Right lobe of liver (tissue), 6 donors: ENCODE measurements at regions not wholly inside any gene's neighbourhood (a gene's known extent, or its start where the extent isn't known, plus 50 kb on each side); places are given as distances from the start of the nearest gene placed in this dataset.

Source experiments
- ATAC-seq, 4 donors: fragments of 200-7000 bp; cut with Tn5 transposase; one replicate each; pipeline ENCODE4 v1.9.1; 2020; ENCODE audit warnings: mild to moderate bottlenecking in 4 of 4, moderate library complexity in 4 of 4
- DNase-seq, 3 donors: peaks; one replicate each; pipeline ENCODE4 v3.0.0-alpha.2; 2020
- H3K27ac ChIP-seq, 3 donors: fragments of 200-600 bp; one replicate each; pipeline ENCODE4 v1.8.0; 2022
- H3K27me3 ChIP-seq, 2 donors: fragments of 200-600 bp; one replicate each; pipeline ENCODE4 v1.8.0; 2022
- H3K36me3 ChIP-seq, 4 donors: fragments of 200-600 bp; sonication (generic) in 1 of 4; one replicate each; pipeline versions ENCODE4 v1.5.1 to v1.8.0; 2017 to 2022; ENCODE audit warnings: control low read depth in 1 of 4
- H3K4me1 ChIP-seq, 4 donors: fragments of 200-600 bp; sonication (generic) in 1 of 4; one replicate each; pipeline versions ENCODE4 v1.5.1 to v1.8.0; 2017 to 2022; ENCODE audit warnings: control low read depth in 1 of 4
- H3K4me3 ChIP-seq, 3 donors: fragments of 200-600 bp; one replicate each; pipeline ENCODE4 v1.8.0; 2022
- H3K9me3 ChIP-seq, 4 donors: fragments of 200-600 bp; sonication (generic) in 1 of 4; one replicate each; pipeline versions ENCODE4 v1.5.1 to v1.8.0; 2017 to 2022; ENCODE audit warnings: control low read depth in 1 of 4
- POLR2A ChIP-seq: fragments of 450-650 bp; IDR thresholded peaks from one replicate; pipeline ENCODE4 v1.6.1; 2017; ENCODE audit warnings: antibody characterized with exemption, mild to moderate bottlenecking
- WGBS: methylation state at CpG from one replicate; pipeline ENCODE4 v1.1.6; 2018; ENCODE audit warnings: low coverage, low lambda C conversion rate; ENCODE audit not compliant: insufficient coverage; ENCODE audit errors: missing lambda C conversion rate; 5-methylcytosine and 5-hydroxymethylcytosine counted together
- intact Hi-C, 2 donors: fragments of 100-400 bp; cut with DNase I; formaldehyde crosslinking; loops; one replicate each; pipeline versions ENCODE4 v1.11.2 to v1.14.1; 2022
- TF ChIP-seq, protein P1 (sequence below), 4 donors: fragments of 200-600 bp in 3 of 4; fragments of 450-650 bp in 1 of 4; IDR thresholded peaks; one replicate each; pipeline versions ENCODE4 v1.5.1 to v1.8.0; 2016 to 2022; ENCODE audit warnings: antibody characterized with exemption in 4 of 4, mild to moderate bottlenecking in 2 of 4
- donor health status: DM: no; HTN: yes; CAD: no.
- donor health status: DM: no; HTN: no; CAD: no.
- donor health status: DM: no; HTN: no; CAD: no.
- donor health status: DM: no; HTN: yes; CAD: no.
- donor health status: DM: no; HTN: yes; CAD: no.

DNA sequence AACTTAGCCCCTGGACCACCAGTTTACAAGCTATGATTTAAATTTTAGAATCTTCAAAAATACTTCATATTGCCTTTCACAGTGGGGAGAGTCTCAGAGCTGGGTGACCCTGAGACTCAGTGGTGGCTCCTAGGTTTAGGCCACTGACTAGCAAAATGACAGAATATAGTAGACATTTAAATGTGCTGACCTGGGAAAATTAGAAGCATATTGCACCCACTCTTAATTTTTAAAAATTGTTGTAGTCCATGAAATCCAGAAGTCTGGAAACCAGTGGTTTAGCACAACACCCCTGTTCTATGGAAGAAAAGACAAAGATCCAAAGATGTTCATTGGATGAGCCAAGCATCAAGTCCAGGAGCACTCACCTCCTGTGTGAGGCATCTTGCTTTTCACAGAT is 75.0 kb upstream of the PAPPA start:
- no peaks in the 10 kb centered on the region for H3K36me3 ChIP-seq
- no peaks in the 10 kb centered on the region for H3K9me3 ChIP-seq
- no peaks in the 10 kb centered on the region for H3K4me1 ChIP-seq
- H3K27ac ChIP-seq: no peak overlapping the region
- H3K4me3 ChIP-seq: no peak overlapping the region
- no peaks in the 10 kb centered on the region for H3K27me3 ChIP-seq
- no peak for DNase-seq
- intact Hi-C loops: no loop called here
- TF ChIP-seq POLR2A: no peak
- TF ChIP-seq, protein P1, sequence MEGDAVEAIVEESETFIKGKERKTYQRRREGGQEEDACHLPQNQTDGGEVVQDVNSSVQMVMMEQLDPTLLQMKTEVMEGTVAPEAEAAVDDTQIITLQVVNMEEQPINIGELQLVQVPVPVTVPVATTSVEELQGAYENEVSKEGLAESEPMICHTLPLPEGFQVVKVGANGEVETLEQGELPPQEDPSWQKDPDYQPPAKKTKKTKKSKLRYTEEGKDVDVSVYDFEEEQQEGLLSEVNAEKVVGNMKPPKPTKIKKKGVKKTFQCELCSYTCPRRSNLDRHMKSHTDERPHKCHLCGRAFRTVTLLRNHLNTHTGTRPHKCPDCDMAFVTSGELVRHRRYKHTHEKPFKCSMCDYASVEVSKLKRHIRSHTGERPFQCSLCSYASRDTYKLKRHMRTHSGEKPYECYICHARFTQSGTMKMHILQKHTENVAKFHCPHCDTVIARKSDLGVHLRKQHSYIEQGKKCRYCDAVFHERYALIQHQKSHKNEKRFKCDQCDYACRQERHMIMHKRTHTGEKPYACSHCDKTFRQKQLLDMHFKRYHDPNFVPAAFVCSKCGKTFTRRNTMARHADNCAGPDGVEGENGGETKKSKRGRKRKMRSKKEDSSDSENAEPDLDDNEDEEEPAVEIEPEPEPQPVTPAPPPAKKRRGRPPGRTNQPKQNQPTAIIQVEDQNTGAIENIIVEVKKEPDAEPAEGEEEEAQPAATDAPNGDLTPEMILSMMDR (IDR thresholded peaks at IDR 0.05): no peak
- ATAC-seq: no peak

DNA sequence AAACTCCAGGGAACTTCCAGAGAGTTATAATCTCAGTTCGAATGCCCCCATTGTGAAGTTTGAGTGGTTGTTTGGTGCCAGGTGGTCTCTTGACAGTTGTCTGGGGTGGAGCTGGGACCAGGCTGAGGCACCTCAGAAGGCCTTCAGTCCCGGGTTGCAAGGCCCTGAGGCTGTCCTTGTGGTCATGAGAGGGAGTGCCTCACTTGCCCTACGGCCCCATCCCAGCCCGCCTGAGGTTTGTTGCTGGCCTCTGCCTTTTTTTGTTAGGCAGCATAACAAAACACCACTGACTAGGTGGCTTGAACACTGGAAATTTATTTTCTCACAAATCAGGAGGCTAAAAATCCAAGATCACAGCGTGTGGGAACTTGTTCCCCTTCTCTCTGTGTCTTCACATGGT is 73.0 kb upstream of the PAPPA start:
- Histone ChIP-seq H3K27ac (no peak overlapping the region), H3K27me3 (no peaks in the 10 kb centered on the region), H3K4me1 (no peaks in the 10 kb centered on the region), H3K4me3 (no peak overlapping the region), H3K9me3 (no peaks in the 10 kb centered on the region), H3K36me3 (no peaks in the 10 kb centered on the region)
- no peak for TF ChIP-seq POLR2A
- TF ChIP-seq, protein P1 (IDR thresholded peaks at IDR 0.05): no peak
- intact Hi-C loops: no loop called here
- DNase-seq (no peak), ATAC-seq (no peak)
- WGBS: 41% methylated on average over 3 of the region's 5 CpGs

DNA sequence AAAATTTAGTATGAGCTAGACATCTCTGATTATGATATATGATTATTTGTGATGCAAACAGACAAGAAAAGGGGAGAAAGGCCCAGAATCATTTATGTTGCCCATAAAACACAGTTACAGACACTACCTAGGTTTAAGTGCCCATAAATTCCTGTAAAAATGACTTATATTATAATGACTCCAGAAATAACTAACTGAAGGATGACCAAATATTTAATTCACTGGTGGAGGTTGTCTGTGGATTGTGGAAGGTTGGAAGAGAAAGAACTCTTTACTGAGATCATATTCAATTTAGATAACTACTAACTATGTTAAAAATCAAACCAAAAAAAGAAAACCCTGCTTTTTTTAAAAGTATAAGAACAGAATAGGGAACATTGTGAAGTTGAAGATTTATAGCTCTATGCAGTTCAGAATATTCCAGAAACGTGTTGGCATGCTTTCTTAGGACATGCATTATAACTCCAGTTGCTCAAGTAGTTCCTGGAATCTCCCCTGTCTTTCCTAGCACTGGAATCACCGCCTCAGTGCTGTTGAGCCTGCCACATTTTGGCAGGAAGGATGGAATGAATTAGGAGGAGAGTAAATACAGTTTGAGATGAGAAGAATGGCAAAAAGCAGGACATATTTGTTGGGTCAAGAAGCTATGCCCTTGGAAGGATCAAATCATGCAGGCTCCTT is 72.0 kb upstream of the PAPPA start:
- Histone ChIP-seq H3K36me3 (no peaks in the 10 kb centered on the region), H3K4me1 (no peaks in the 10 kb centered on the region), H3K27ac (no peak overlapping the region), H3K4me3 (no peak overlapping the region), H3K9me3 (no peaks in the 10 kb centered on the region), H3K27me3 (no peaks in the 10 kb centered on the region)
- WGBS: 26% methylated on average over 2 of the region's 2 CpGs
- ATAC-seq: no peak
- DNase-seq: no peak
- TF ChIP-seq, protein P1 (IDR thresholded peaks at IDR 0.05): no peak
- no peak for TF ChIP-seq POLR2A
- intact Hi-C loops: no loop called here

DNA sequence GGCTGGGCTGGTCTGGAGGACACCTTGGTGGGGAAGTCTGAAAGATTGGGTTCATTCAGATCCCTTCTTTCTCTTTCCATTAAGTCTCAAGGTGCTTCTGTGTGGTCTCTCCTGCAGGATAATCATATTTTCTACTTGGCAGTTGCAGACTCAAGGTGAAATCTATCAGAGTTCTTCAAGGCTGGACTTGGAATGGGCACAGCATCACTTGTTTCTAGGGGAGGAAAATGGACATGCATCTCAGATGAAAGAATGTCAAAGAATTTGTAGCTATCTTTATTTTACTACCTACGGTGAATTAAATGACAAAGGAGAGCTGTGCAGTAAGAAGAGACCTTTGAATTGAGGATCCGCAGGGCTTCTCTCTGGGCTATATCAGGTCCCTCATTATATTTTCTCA is 69.8 kb upstream of the PAPPA start:
- TF ChIP-seq, protein P1 (IDR thresholded peaks at IDR 0.05): no peak
- TF ChIP-seq POLR2A: no peak

DNA sequence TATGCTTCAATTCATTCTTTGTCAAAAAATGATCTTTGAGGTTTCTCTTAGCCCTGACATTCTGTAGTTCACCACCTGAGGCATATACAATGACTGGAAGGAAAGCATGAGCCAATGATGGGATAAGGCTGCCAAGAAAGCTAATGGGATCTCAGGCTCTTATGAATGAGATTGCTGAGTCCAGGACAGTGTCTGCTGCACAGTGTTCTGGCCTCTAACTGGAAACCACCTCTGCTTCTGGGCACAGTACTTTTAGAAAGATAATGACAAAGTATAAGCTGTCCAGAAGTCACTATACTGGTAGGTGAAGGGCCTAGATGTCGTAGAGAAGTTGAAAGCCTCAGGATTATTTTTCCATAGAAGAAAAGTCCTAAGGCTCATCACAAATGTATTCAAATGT is 69.1 kb upstream of the PAPPA start:
- ATAC-seq: no peak

More for the DNA sequence above, 69.8 kb upstream of the PAPPA start:
- no peaks in the 10 kb centered on the region for H3K27me3 ChIP-seq
- H3K27ac ChIP-seq: no peak overlapping the region
- ATAC-seq (no peak), DNase-seq (no peak)
- WGBS: 79% methylated on average over 2 of the region's 2 CpGs
- H3K4me3 ChIP-seq: no peak overlapping the region
- no peaks in the 10 kb centered on the region for H3K9me3 ChIP-seq
- no peaks in the 10 kb centered on the region for H3K4me1 ChIP-seq
- no peaks in the 10 kb centered on the region for H3K36me3 ChIP-seq
- intact Hi-C loops: no loop called here

More for the DNA sequence above, 69.1 kb upstream of the PAPPA start:
- no peaks in the 10 kb centered on the region for H3K9me3 ChIP-seq
- intact Hi-C loops: no loop called here
- TF ChIP-seq, protein P1 (IDR thresholded peaks at IDR 0.05): no peak
- no peak for TF ChIP-seq POLR2A
- H3K4me3 ChIP-seq: no peak overlapping the region
- H3K4me1 ChIP-seq: no peaks in the 10 kb centered on the region
- H3K27me3 ChIP-seq: no peaks in the 10 kb centered on the region
- no peak for DNase-seq
- H3K36me3 ChIP-seq: no peaks in the 10 kb centered on the region
- 23% methylated on average over 1 of the region's 1 CpG for WGBS
- no peak overlapping the region for H3K27ac ChIP-seq
